ENCODE measurements at regions not wholly inside any gene's neighbourhood (a gene's known extent, or its start where the extent isn't known, plus 50 kb on each side); places are given as distances from the start of the nearest gene placed in this dataset.
"Not testable (repeated sequence)": the region's sequence is repeated elsewhere in the genome, so short reads cannot be mapped to it uniquely, and the experiment has no call there.

GRCh38 chr13:74246487-74246886, 112.3 kb upstream of the KLF12 start:
- H3K9me3 ChIP-seq = no peaks in the 10 kb centered on the region
- no peaks in the 10 kb centered on the region for H3K36me3 ChIP-seq
- H3K4me3 ChIP-seq = no peak overlapping the region
- TF ChIP-seq CTCF (IDR thresholded peaks at IDR 0.05) (no peak), POLR2A (IDR thresholded peaks at IDR 0.05) (no peak), POLR2AphosphoS5 (IDR thresholded peaks at IDR 0.05; ENCODE audit: insufficient read depth in 1 of 2, low read depth in 1 of 2) (no peak)
- no peak overlapping the region for H3K27ac ChIP-seq
- DNase-seq (ENCODE audit: extremely low spot score in 2 of 2) = no peak
- H3K27me3 ChIP-seq = no peaks in the 10 kb centered on the region
- H3K4me1 ChIP-seq = no peaks in the 10 kb centered on the region
- intact Hi-C loops (cut with DNase I) = no loop called here

- intact Hi-C loops (cut with DNase I) = no loop called here
- TF ChIP-seq POLR2AphosphoS5 (IDR thresholded peaks at IDR 0.05; ENCODE audit: insufficient read depth in 1 of 2, low read depth in 1 of 2) = no peak
- Histone ChIP-seq H3K27ac (no peak overlapping the region), H3K27me3 (no peaks in the 10 kb centered on the region), H3K4me1 (no peaks in the 10 kb centered on the region), H3K9me3 (no peaks in the 10 kb centered on the region), H3K36me3 (no peaks in the 10 kb centered on the region), H3K4me3 (no peak overlapping the region)
- DNase-seq (ENCODE audit: extremely low spot score in 2 of 2) = no peak
These were observed 109.7 kb upstream of the KLF12 start for GRCh38 chr13:74243637-74244526.

GRCh38 chr13:74241343-74241742, 107.1 kb upstream of the KLF12 start:
- DNase-seq (ENCODE audit: extremely low spot score in 2 of 2); H3K36me3 ChIP-seq; H3K27me3 ChIP-seq; H3K9me3 ChIP-seq; H3K27ac ChIP-seq; H3K4me3 ChIP-seq; intact Hi-C loops (cut with DNase I); H3K4me1 ChIP-seq: not testable (repeated sequence)

- intact Hi-C loops (cut with DNase I) = no loop called here
- DNase-seq (ENCODE audit: extremely low spot score in 2 of 2) = no peak
- no peak overlapping the region for H3K27ac ChIP-seq
- H3K27me3 ChIP-seq = no peaks in the 10 kb centered on the region
- no peaks in the 10 kb centered on the region for H3K9me3 ChIP-seq
- H3K36me3 ChIP-seq = no peaks in the 10 kb centered on the region
- H3K4me3 ChIP-seq = no peak overlapping the region
- TF ChIP-seq POLR2AphosphoS5 (IDR thresholded peaks at IDR 0.05; ENCODE audit: insufficient read depth in 1 of 2, low read depth in 1 of 2) = no peak
- no peak for TF ChIP-seq POLR2A (IDR thresholded peaks at IDR 0.05)
- no peaks in the 10 kb centered on the region for H3K4me1 ChIP-seq
These were observed 96.8 kb upstream of the KLF12 start for GRCh38 chr13:74230984-74231501.

GRCh38 chr13:74229242-74229641, 95.0 kb upstream of the KLF12 start:
- no peaks in the 10 kb centered on the region for H3K9me3 ChIP-seq
- H3K27ac ChIP-seq = no peak overlapping the region
- no peaks in the 10 kb centered on the region for H3K27me3 ChIP-seq

GRCh38 chr13:74227476-74228158, 93.4 kb upstream of the KLF12 start:
- TF ChIP-seq POLR2A (IDR thresholded peaks at IDR 0.05) (no peak), POLR2AphosphoS5 (IDR thresholded peaks at IDR 0.05; ENCODE audit: insufficient read depth in 1 of 2, low read depth in 1 of 2) (no peak), CTCF (IDR thresholded peaks at IDR 0.05) (no peak)
- intact Hi-C loops (cut with DNase I) = no loop called here
- DNase-seq (ENCODE audit: extremely low spot score in 2 of 2) = no peak
- no peaks in the 10 kb centered on the region for H3K27me3 ChIP-seq
- H3K4me3 ChIP-seq = no peak overlapping the region
- no peaks in the 10 kb centered on the region for H3K9me3 ChIP-seq
- H3K36me3 ChIP-seq = no peaks in the 10 kb centered on the region
- H3K27ac ChIP-seq = no peak overlapping the region
- no peaks in the 10 kb centered on the region for H3K4me1 ChIP-seq

More at GRCh38 chr13:74229242-74229641, 95.0 kb upstream of the KLF12 start:
- Histone ChIP-seq H3K4me3 (no peak overlapping the region), H3K36me3 (no peaks in the 10 kb centered on the region), H3K4me1 (no peaks in the 10 kb centered on the region)
- TF ChIP-seq POLR2A (IDR thresholded peaks at IDR 0.05) (no peak), CTCF (IDR thresholded peaks at IDR 0.05) (no peak), POLR2AphosphoS5 (IDR thresholded peaks at IDR 0.05; ENCODE audit: insufficient read depth in 1 of 2, low read depth in 1 of 2) (no peak)
- no peak for DNase-seq (ENCODE audit: extremely low spot score in 2 of 2)
- intact Hi-C loops (cut with DNase I) = no loop called here
